Stomach (tissue), 4 donors: ENCODE measurements at regions not wholly inside any gene's neighbourhood (a gene's known extent, or its start where the extent isn't known, plus 50 kb on each side); places are given as distances from the start of the nearest gene placed in this dataset.

ENCODE experiments used
- EP300 ChIP-seq: sonication (generic); formaldehyde crosslinking; IDR thresholded peaks from one replicate; pipeline ENCODE4 v1.6.1; 2017; ENCODE audit warnings: antibody characterized with exemption
- POLR2A ChIP-seq, 4 donors: fragments of 450-650 bp; IDR thresholded peaks; one replicate each; pipeline ENCODE4 v1.6.1; 2016; ENCODE audit warnings: antibody characterized with exemption in 4 of 4, control low read depth in 2 of 4, mild to moderate bottlenecking in 1 of 4, moderate library complexity in 1 of 4
- POLR2AphosphoS5 ChIP-seq, 3 donors: sonication (generic); formaldehyde crosslinking; IDR thresholded peaks; one replicate each; pipeline ENCODE4 v1.6.1; 2016; ENCODE audit warnings: antibody characterized with exemption in 3 of 3
- TF ChIP-seq, protein P1 (sequence below), 7 experiments: fragments of 450-650 bp in 4 of 7; fragments of 200-600 bp in 3 of 7; sonication (generic) in 3 of 7; IDR thresholded peaks; one replicate each; pipeline ENCODE4 v1.5.1; 2016 to 2019; ENCODE audit warnings: antibody characterized with exemption in 7 of 7, control low read depth in 2 of 7, mild to moderate bottlenecking in 1 of 7

DNA sequence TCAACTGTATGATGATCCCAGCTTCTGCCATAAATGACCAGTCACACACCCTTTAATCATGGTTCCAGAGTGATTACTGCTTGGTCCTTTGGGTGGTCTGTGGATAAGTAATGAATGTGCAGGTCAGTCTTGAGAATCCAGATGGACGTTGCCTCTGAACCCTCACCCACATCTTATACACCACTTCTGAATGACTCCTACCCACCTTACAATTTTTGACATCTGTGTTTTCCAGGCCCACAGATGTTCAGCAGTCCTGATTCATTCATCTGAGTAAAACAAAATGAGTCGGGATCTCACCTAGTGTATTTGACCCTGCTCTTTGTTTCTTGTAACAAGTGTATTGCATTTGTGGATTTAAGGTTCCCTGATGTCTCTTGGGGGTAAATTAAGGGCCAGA is 194.1 kb upstream of the CCDC68 start:
- TF ChIP-seq POLR2A (IDR thresholded peaks at IDR 0.05) (no peak), POLR2AphosphoS5 (IDR thresholded peaks at IDR 0.05) (no peak), EP300 (no peak)
- TF ChIP-seq, protein P1, sequence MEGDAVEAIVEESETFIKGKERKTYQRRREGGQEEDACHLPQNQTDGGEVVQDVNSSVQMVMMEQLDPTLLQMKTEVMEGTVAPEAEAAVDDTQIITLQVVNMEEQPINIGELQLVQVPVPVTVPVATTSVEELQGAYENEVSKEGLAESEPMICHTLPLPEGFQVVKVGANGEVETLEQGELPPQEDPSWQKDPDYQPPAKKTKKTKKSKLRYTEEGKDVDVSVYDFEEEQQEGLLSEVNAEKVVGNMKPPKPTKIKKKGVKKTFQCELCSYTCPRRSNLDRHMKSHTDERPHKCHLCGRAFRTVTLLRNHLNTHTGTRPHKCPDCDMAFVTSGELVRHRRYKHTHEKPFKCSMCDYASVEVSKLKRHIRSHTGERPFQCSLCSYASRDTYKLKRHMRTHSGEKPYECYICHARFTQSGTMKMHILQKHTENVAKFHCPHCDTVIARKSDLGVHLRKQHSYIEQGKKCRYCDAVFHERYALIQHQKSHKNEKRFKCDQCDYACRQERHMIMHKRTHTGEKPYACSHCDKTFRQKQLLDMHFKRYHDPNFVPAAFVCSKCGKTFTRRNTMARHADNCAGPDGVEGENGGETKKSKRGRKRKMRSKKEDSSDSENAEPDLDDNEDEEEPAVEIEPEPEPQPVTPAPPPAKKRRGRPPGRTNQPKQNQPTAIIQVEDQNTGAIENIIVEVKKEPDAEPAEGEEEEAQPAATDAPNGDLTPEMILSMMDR (IDR thresholded peaks at IDR 0.05): no peak
